Neural cell (in vitro differentiated cells): ENCODE measurements at regions not wholly inside any gene's neighbourhood (a gene's known extent, or its start where the extent isn't known, plus 50 kb on each side); places are given as distances from the start of the nearest gene placed in this dataset.

Source experiments
- H2AFZ ChIP-seq: fragments of 200-600, 300-800 bp; sonication (generic), shearing (Covaris generic); 2 replicates; pipeline ENCODE4 v1.6.0; 2014; ENCODE audit warnings: low read depth, mild to moderate bottlenecking, antibody characterized with exemption, low read length, moderate library complexity
- H3F3A ChIP-seq: fragments of 200-600 bp; shearing (Covaris generic); 2 replicates; pipeline ENCODE4 v1.6.1; 2016; ENCODE audit warnings: mild to moderate bottlenecking, moderate library complexity, mixed read lengths, antibody characterized with exemption, low read length; ENCODE audit not compliant: insufficient read depth, poor library complexity, severe bottlenecking
- H3K27ac ChIP-seq: fragments of 200-600, 300-800 bp; sonication (generic), shearing (Covaris generic); 2 replicates; pipeline ENCODE4 v1.5.1; 2014; ENCODE audit warnings: mild to moderate bottlenecking, low read length, moderate library complexity
- H3K27me3 ChIP-seq: fragments of 300-800, 200-600 bp; sonication (generic), shearing (Covaris generic); 2 replicates; pipeline ENCODE4 v1.6.0; 2014; ENCODE audit warnings: mild to moderate bottlenecking, low read depth, low read length, moderate library complexity; ENCODE audit not compliant: insufficient read depth
- H3K36me3 ChIP-seq: fragments of 300-800, 200-600 bp; sonication (generic), shearing (Covaris generic); 2 replicates; pipeline ENCODE4 v1.5.1; 2014; ENCODE audit warnings: mild to moderate bottlenecking, antibody characterized with exemption, low read length, moderate library complexity; ENCODE audit not compliant: insufficient read depth
- H3K4me2 ChIP-seq: fragments of 300-800, 200-600 bp; sonication (generic), shearing (Covaris generic); 2 replicates; pipeline ENCODE4 v1.6.0; 2014; ENCODE audit warnings: mild to moderate bottlenecking, low read length
- H3K4me3 ChIP-seq: fragments of 300-800, 200-600 bp; sonication (generic), shearing (Covaris generic); 2 replicates; pipeline ENCODE4 v1.5.1; 2014; ENCODE audit warnings: mild to moderate bottlenecking, low read length, moderate library complexity
- H3K79me2 ChIP-seq: fragments of 200-600 bp; shearing (Covaris generic); replicated peaks from 2 replicates; pipeline ENCODE4 v1.6.0; 2014; ENCODE audit warnings: mild to moderate bottlenecking, low read length, moderate library complexity; ENCODE audit not compliant: insufficient read depth
- H3K9ac ChIP-seq: fragments of 300-800, 200-600 bp; sonication (generic), shearing (Covaris generic); 2 replicates; pipeline ENCODE4 v1.6.1; 2016; ENCODE audit warnings: mild to moderate bottlenecking, low read length, mixed read lengths
- H3K9me2 ChIP-seq: fragments of 200-600 bp; shearing (Covaris generic); 2 replicates; pipeline ENCODE4 v1.6.1; 2016; ENCODE audit warnings: mild to moderate bottlenecking, low read length, mixed read lengths; ENCODE audit not compliant: insufficient read depth
- H3K9me3 ChIP-seq: fragments of 200-600, 300-800 bp; sonication (generic), shearing (Covaris generic); 2 replicates; pipeline ENCODE4 v1.6.1; 2016; ENCODE audit warnings: mild to moderate bottlenecking, mixed run types, low read length, moderate library complexity, mixed read lengths
- H4K20me1 ChIP-seq: fragments of 200-600 bp; shearing (Covaris generic); 2 replicates; pipeline ENCODE4 v1.6.1; 2016; ENCODE audit warnings: mild to moderate bottlenecking, mixed run types; ENCODE audit not compliant: insufficient read depth
- CTCF ChIP-seq: fragments of 450-650 bp; IDR thresholded peaks from 2 replicates; pipeline ENCODE4 v1.5.1; 2014; ENCODE audit warnings: antibody characterized with exemption, mild to moderate bottlenecking, moderate library complexity; ENCODE audit not compliant: poor library complexity, severe bottlenecking
- EP300 ChIP-seq: fragments of 450-650 bp; conservative IDR thresholded peaks from 2 replicates; pipeline ENCODE4 v1.6.1; 2014; ENCODE audit warnings: antibody characterized with exemption, mild to moderate bottlenecking, moderate library complexity; ENCODE audit not compliant: poor library complexity, severe bottlenecking
- EZH2 ChIP-seq: fragments of 200-600, 300-800 bp; shearing (Covaris generic), sonication (generic); IDR thresholded peaks from 2 replicates; pipeline ENCODE4 v1.6.1; 2014; ENCODE audit warnings: antibody characterized with exemption, low read length, borderline replicate concordance, mild to moderate bottlenecking; ENCODE audit not compliant: insufficient read depth, poor library complexity, severe bottlenecking
- MXI1 ChIP-seq: fragments of 450-650 bp; conservative IDR thresholded peaks from 2 replicates; pipeline ENCODE4 v1.6.1; 2014; ENCODE audit warnings: antibody characterized with exemption, mild to moderate bottlenecking; ENCODE audit not compliant: poor library complexity, severe bottlenecking
- POLR2AphosphoS5 ChIP-seq: IDR thresholded peaks from 2 replicates; pipeline ENCODE4 v1.6.1; 2012
- RAD21 ChIP-seq: fragments of 450-650 bp; conservative IDR thresholded peaks from 2 replicates; pipeline ENCODE4 v1.6.1; 2014; ENCODE audit warnings: antibody characterized with exemption, mild to moderate bottlenecking, moderate library complexity
- REST ChIP-seq: IDR thresholded peaks from 2 replicates; pipeline ENCODE4 v1.6.1; 2012; ENCODE audit warnings: borderline replicate concordance
- SMC3 ChIP-seq: fragments of 450-650 bp; conservative IDR thresholded peaks from 2 replicates; pipeline ENCODE4 v1.6.1; 2014; ENCODE audit warnings: antibody characterized with exemption, mild to moderate bottlenecking, moderate library complexity; ENCODE audit not compliant: poor library complexity
- TAF1 ChIP-seq: IDR thresholded peaks from 2 replicates; pipeline ENCODE4 v1.6.1; 2012; ENCODE audit warnings: low read depth

GRCh38 chrX:145506214-145506613, 258.9 kb downstream of the SPANXN1 start:
- no peak for TF ChIP-seq POLR2AphosphoS5
- no peak for TF ChIP-seq TAF1
- TF ChIP-seq EZH2 = no peak
- no peak for TF ChIP-seq MXI1
- no peak for TF ChIP-seq REST
- TF ChIP-seq RAD21 = no peak
- TF ChIP-seq SMC3 = no peak
- TF ChIP-seq CTCF = no peak
- no peak for TF ChIP-seq EP300
- H3K27ac ChIP-seq = no peak overlapping the region
- H3K4me3 ChIP-seq = no peak overlapping the region
- H3K9me3 ChIP-seq = no peaks in the 10 kb centered on the region
- H3K79me2 ChIP-seq = no peaks in the 10 kb centered on the region
- no peaks in the 10 kb centered on the region for H3F3A ChIP-seq
- no peak overlapping the region for H3K9ac ChIP-seq
- no peaks in the 10 kb centered on the region for H3K36me3 ChIP-seq
- H3K4me2 ChIP-seq = no peak overlapping the region
- H2AFZ ChIP-seq = no peak overlapping the region
- H3K9me2 ChIP-seq = no peaks in the 10 kb centered on the region
- H3K27me3 ChIP-seq = no peaks in the 10 kb centered on the region
- H4K20me1 ChIP-seq = no peaks in the 10 kb centered on the region

GRCh38 chrX:145524931-145525330, 277.6 kb downstream of the SPANXN1 start:
- H3K79me2 ChIP-seq = no peaks in the 10 kb centered on the region
- no peaks in the 10 kb centered on the region for H3K9me2 ChIP-seq
- H3K9ac ChIP-seq = no peak overlapping the region
- no peak overlapping the region for H3K4me2 ChIP-seq
- no peak overlapping the region for H3K4me3 ChIP-seq
- no peaks in the 10 kb centered on the region for H3K9me3 ChIP-seq
- no peak overlapping the region for H2AFZ ChIP-seq
- H3K27me3 ChIP-seq = no peaks in the 10 kb centered on the region
- H3K36me3 ChIP-seq = no peaks in the 10 kb centered on the region
- TF ChIP-seq TAF1 (no peak), EZH2 (no peak), CTCF (no peak), RAD21 (no peak), REST (no peak), EP300 (no peak), SMC3 (no peak), POLR2AphosphoS5 (no peak), MXI1 (no peak)
- H3K27ac ChIP-seq = no peak overlapping the region
- H3F3A ChIP-seq = no peaks in the 10 kb centered on the region
- H4K20me1 ChIP-seq = no peaks in the 10 kb centered on the region
